ENCODE measurements at regions not wholly inside any gene's neighbourhood (a gene's known extent, or its start where the extent isn't known, plus 50 kb on each side); places are given as distances from the start of the nearest gene placed in this dataset.

DNA sequence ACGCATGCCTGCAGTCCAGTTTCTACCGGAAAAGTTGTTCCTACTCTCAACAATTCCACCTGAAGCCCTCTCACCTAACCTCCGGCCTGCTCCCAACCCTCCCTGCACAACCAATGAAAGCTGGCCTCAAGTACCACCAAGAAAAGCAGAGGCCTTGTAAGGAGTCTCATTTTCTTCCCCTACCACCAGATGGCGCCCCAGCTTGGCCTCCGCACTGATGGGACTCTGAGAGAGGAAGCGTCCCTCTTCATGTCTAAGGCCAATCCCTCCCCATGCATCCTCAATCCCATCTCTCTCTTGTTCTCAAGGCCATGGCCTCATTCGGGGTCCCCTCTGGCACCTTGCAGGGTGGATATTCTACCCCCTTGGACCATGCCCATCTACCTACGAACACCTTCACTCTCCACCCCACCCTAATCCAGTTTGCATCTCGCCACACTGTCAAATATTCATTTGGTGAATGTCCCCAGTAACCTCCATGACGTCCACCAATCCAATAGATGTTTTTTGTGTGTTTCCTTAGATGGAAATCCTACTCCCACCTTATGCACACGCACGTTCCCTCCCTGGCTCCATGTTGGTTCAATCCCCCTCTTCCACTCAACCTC is 412.8 kb downstream of the ZNF536 start:
- Histone ChIP-seq H3K4me3 (ENCODE audit: low read depth in 2 of 2, low read length in 2 of 2) (no peak overlapping the region), H3K36me3 (ENCODE audit: control insufficient read depth, insufficient read depth, low read length) (no peaks in the 10 kb centered on the region), H3K27me3 (ENCODE audit: control insufficient read depth, insufficient read depth, low read length) (peaks cover 3% of the 10 kb centered on the region; the same call in 1 of the 2 replicates), H3K27ac (ENCODE audit: low read length) (no peak overlapping the region), H3K4me1 (ENCODE audit: control insufficient read depth, insufficient read depth, low read length) (no peaks in the 10 kb centered on the region), H3K9me3 (ENCODE audit: control insufficient read depth, insufficient read depth, low read depth, low read length) (no peaks in the 10 kb centered on the region)
- intact Hi-C loops (cut with micrococcal nuclease; ENCODE audit: unreplicated experiment) (no loop called here), in situ Hi-C loops (cut with HindIII; ENCODE audit: low pct_unique_long_range_greater_than_20kb, low sequenced_read_pairs) (no loop called here)
- BruUV-seq (replicated peaks), result no TSS peak
- ChIA-PET POLR2A (no interaction called here), CTCF (interaction anchor here (1.6 kb wide), 1 partner anchor 102 kb away, joined by 7 read pairs; no protein-coding TSS in a partner anchor)
- ATAC-seq, result peak; percentile 66; the same call in 1 of the 2 replicates
- DNase-seq (ENCODE audit: low read depth, low spot score), result no peak
- TF ChIP-seq TCF7L2 (IDR thresholded peaks at IDR 0.05; ENCODE audit: low read depth, low read length) (no peak), POLR2AphosphoS5 (IDR thresholded peaks at IDR 0.05; ENCODE audit: low read depth, low read length) (no peak)
- TF ChIP-seq, protein P1, sequence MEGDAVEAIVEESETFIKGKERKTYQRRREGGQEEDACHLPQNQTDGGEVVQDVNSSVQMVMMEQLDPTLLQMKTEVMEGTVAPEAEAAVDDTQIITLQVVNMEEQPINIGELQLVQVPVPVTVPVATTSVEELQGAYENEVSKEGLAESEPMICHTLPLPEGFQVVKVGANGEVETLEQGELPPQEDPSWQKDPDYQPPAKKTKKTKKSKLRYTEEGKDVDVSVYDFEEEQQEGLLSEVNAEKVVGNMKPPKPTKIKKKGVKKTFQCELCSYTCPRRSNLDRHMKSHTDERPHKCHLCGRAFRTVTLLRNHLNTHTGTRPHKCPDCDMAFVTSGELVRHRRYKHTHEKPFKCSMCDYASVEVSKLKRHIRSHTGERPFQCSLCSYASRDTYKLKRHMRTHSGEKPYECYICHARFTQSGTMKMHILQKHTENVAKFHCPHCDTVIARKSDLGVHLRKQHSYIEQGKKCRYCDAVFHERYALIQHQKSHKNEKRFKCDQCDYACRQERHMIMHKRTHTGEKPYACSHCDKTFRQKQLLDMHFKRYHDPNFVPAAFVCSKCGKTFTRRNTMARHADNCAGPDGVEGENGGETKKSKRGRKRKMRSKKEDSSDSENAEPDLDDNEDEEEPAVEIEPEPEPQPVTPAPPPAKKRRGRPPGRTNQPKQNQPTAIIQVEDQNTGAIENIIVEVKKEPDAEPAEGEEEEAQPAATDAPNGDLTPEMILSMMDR (IDR thresholded peaks at IDR 0.05), result peak; percentile 83

DNA sequence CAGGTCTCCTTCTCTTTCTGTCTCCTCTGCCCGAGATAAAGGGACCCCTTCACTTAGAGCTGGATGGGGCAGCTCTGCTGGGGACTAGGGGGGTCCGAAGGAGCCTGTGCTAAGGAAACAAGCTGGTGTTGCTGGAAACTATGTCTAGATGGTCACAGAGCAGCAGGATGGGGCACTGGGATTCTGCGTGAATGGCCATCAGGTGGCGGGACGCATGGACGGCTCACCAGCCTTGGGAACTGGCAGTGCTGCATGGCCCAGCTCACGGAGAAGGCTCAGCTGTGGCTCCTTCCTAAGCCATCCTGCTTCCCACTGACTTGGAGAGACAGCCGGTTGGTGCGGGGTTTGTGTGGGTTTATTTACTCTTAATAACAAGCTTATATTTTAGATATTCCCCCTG is 411.8 kb downstream of the ZNF536 start:
- H3K27me3 ChIP-seq (ENCODE audit: control insufficient read depth, insufficient read depth, low read length), result peaks cover 3% of the 10 kb centered on the region; the same call in 1 of the 2 replicates
- no peaks in the 10 kb centered on the region for H3K36me3 ChIP-seq (ENCODE audit: control insufficient read depth, insufficient read depth, low read length)
- in situ Hi-C loops (cut with HindIII; ENCODE audit: low pct_unique_long_range_greater_than_20kb, low sequenced_read_pairs) (no loop called here), intact Hi-C loops (cut with micrococcal nuclease; ENCODE audit: unreplicated experiment) (no loop called here)
- BruUV-seq (replicated peaks), result no TSS peak
- DNase-seq (ENCODE audit: low read depth, low spot score), result no peak
- ChIA-PET POLR2A (no interaction called here), CTCF (interaction anchor here (0.5 to 1.7 kb wide), 3 partner anchors 16 to 1786 kb away, joined by 3 to 7 read pairs (median 5); no protein-coding TSS in a partner anchor)
- no peak overlapping the region for H3K4me3 ChIP-seq (ENCODE audit: low read depth in 2 of 2, low read length in 2 of 2)
- no peak for ATAC-seq
- no peaks in the 10 kb centered on the region for H3K4me1 ChIP-seq (ENCODE audit: control insufficient read depth, insufficient read depth, low read length)
- no peak overlapping the region for H3K27ac ChIP-seq (ENCODE audit: low read length)
- TF ChIP-seq SIN3A (IDR thresholded peaks at IDR 0.05; ENCODE audit: borderline replicate concordance, insufficient read depth, low read depth, low read length) (no peak), POLR2AphosphoS5 (IDR thresholded peaks at IDR 0.05; ENCODE audit: low read depth, low read length) (no peak)
- no peaks in the 10 kb centered on the region for H3K9me3 ChIP-seq (ENCODE audit: control insufficient read depth, insufficient read depth, low read depth, low read length)

DNA sequence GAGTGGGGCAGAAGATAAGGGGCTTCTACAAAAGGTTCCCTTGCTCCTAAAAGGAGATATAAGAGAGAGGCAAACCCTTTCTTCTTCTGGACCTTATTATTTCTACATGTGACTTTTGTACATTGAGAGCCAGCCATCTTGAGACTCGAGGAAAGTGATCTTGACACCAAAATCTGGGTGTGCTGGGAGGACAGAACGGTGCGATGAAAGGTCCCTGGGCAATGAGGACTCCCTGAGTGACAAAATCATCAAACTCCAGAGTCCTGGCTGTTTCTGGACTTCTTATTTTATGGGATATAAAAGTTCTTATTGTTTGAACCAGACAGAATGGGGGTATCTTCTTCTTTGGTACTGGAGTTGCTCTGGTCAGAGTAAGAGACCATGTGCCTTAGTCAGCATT is 411.0 kb downstream of the ZNF536 start:
- DNase-seq (ENCODE audit: low read depth, low spot score) (no peak), ATAC-seq (no peak)
- CTCF ChIA-PET, result interaction anchor here (1.6 to 1.7 kb wide), 2 partner anchors 17 to 100 kb away, joined by 5 to 7 read pairs; no protein-coding TSS in a partner anchor
- intact Hi-C loops (cut with micrococcal nuclease; ENCODE audit: unreplicated experiment) (no loop called here), in situ Hi-C loops (cut with HindIII; ENCODE audit: low pct_unique_long_range_greater_than_20kb, low sequenced_read_pairs) (no loop called here)
- no TSS peak for BruUV-seq (replicated peaks)
- H3K4me3 ChIP-seq (ENCODE audit: low read depth in 2 of 2, low read length in 2 of 2), result no peak overlapping the region
- no peaks in the 10 kb centered on the region for H3K9me3 ChIP-seq (ENCODE audit: control insufficient read depth, insufficient read depth, low read depth, low read length)
- POLR2A ChIA-PET, result no interaction called here
- no peaks in the 10 kb centered on the region for H3K4me1 ChIP-seq (ENCODE audit: control insufficient read depth, insufficient read depth, low read length)
- TF ChIP-seq, protein P2, sequence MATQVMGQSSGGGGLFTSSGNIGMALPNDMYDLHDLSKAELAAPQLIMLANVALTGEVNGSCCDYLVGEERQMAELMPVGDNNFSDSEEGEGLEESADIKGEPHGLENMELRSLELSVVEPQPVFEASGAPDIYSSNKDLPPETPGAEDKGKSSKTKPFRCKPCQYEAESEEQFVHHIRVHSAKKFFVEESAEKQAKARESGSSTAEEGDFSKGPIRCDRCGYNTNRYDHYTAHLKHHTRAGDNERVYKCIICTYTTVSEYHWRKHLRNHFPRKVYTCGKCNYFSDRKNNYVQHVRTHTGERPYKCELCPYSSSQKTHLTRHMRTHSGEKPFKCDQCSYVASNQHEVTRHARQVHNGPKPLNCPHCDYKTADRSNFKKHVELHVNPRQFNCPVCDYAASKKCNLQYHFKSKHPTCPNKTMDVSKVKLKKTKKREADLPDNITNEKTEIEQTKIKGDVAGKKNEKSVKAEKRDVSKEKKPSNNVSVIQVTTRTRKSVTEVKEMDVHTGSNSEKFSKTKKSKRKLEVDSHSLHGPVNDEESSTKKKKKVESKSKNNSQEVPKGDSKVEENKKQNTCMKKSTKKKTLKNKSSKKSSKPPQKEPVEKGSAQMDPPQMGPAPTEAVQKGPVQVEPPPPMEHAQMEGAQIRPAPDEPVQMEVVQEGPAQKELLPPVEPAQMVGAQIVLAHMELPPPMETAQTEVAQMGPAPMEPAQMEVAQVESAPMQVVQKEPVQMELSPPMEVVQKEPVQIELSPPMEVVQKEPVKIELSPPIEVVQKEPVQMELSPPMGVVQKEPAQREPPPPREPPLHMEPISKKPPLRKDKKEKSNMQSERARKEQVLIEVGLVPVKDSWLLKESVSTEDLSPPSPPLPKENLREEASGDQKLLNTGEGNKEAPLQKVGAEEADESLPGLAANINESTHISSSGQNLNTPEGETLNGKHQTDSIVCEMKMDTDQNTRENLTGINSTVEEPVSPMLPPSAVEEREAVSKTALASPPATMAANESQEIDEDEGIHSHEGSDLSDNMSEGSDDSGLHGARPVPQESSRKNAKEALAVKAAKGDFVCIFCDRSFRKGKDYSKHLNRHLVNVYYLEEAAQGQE (IDR thresholded peaks at IDR 0.05; ENCODE audit: insufficient read depth in 1 of 2, low read depth in 2 of 2, low read length in 1 of 2), result no peak
- TF ChIP-seq POLR2AphosphoS5 (IDR thresholded peaks at IDR 0.05; ENCODE audit: low read depth, low read length), result no peak
- TF ChIP-seq, protein P1 (IDR thresholded peaks at IDR 0.05), result no peak
- TF ChIP-seq TCF7L2 (IDR thresholded peaks at IDR 0.05; ENCODE audit: low read depth, low read length), result no peak
- TF ChIP-seq SIN3A (IDR thresholded peaks at IDR 0.05; ENCODE audit: borderline replicate concordance, insufficient read depth, low read depth, low read length), result no peak
- no peaks in the 10 kb centered on the region for H3K36me3 ChIP-seq (ENCODE audit: control insufficient read depth, insufficient read depth, low read length)
- H3K27me3 ChIP-seq (ENCODE audit: control insufficient read depth, insufficient read depth, low read length), result peaks cover 3% of the 10 kb centered on the region; the same call in 1 of the 2 replicates
- no peak overlapping the region for H3K27ac ChIP-seq (ENCODE audit: low read length)

Measured in Panc1 (cell line).